ENCODE measurements at regions not wholly inside any gene's neighbourhood (a gene's known extent, or its start where the extent isn't known, plus 50 kb on each side); places are given as distances from the start of the nearest gene placed in this dataset.
"Not testable (repeated sequence)": the region's sequence is repeated elsewhere in the genome, so short reads cannot be mapped to it uniquely, and the experiment has no call there.

DNA sequence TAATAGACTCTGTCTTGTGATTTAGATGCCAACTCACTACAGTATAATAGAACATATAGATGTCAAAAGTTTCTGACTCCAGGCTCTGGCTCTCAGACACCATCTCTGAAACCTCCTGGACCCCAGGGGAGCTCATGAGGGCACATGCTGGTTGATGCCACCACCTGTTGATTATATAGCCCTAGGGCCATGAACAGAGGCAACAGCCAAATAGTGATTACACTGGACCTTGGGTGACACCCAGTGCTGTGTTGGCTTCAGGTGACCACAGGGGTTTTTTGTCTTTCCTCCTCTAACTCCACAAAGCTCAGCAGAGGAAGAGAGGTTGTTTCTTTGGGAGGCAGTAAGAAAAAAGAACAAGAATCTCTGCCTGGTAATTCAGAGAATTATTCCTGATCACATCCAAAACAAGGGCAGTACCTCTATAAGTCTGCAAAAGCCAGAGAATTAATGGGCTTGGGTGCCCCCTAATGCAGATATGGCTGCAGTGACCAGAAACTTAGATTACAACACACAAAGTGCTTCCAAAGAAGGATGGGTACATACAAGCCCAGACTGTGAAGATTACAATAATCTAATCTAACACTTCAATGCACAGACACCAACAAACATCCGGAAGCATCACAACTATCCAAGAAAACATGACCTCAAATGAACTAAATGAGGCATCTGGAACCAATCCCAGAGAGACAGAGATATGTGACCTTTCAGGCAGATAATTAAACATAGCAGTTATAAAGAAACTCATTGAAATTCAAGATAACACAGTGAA lies 1920.6 kb downstream of the ARAP2 start:
- no peak overlapping the region for H2BK15ac ChIP-seq (ENCODE audit: low read depth, poor library complexity, severe bottlenecking)
- H3K4me2 ChIP-seq (ENCODE audit: low read length, poor library complexity, severe bottlenecking), result no peak overlapping the region
- WGBS, result 56% methylated on average over 1 of the region's 1 CpG
- H4K91ac ChIP-seq (ENCODE audit: low read length), result no peak overlapping the region
- no peak overlapping the region for H2AK5ac ChIP-seq (ENCODE audit: low read length, severe bottlenecking)
- H2BK120ac ChIP-seq (ENCODE audit: low read depth, low read length), result no peak overlapping the region
- H2AFZ ChIP-seq (ENCODE audit: low read depth, low read length), result no peak overlapping the region
- H2BK5ac ChIP-seq (ENCODE audit: low read depth, low read length, poor library complexity, severe bottlenecking), result no peak overlapping the region
- peak overlapping the region; percentile 16 for H3K9ac ChIP-seq (ENCODE audit: low read length)
- H3K27me3 ChIP-seq (ENCODE audit: control insufficient read depth in 1 of 2, insufficient read depth in 1 of 2, low read length in 2 of 2), result no peaks in the 10 kb centered on the region
- H4K8ac ChIP-seq (ENCODE audit: low read length), result no peak overlapping the region
- no peaks in the 10 kb centered on the region for H3K4me1 ChIP-seq (ENCODE audit: control insufficient read depth, insufficient read depth, low read depth, low read length)
- no peak overlapping the region for H3K14ac ChIP-seq (ENCODE audit: low read length in 2 of 2)
- no peaks in the 10 kb centered on the region for H3K36me3 ChIP-seq (ENCODE audit: control insufficient read depth in 1 of 2, insufficient read depth in 2 of 2, low read depth in 1 of 2, low read length in 2 of 2)
- no peak overlapping the region for H3K23ac ChIP-seq (ENCODE audit: low read length in 2 of 2)
- H2BK12ac ChIP-seq (ENCODE audit: low read length in 2 of 2), result peak overlapping the region in 1 of 2 experiments; percentile 54
- no peak overlapping the region for H3K27ac ChIP-seq (ENCODE audit: low read length, poor library complexity, severe bottlenecking)
- no peaks in the 10 kb centered on the region for H3K9me3 ChIP-seq (ENCODE audit: control insufficient read depth, low read length)
- H3K4ac ChIP-seq (ENCODE audit: low read depth in 1 of 2, low read length in 2 of 2), result no peak overlapping the region
- H3K79me1 ChIP-seq (replicated peaks; ENCODE audit: low read length, poor library complexity, severe bottlenecking), result no peaks in the 10 kb centered on the region
- H3K18ac ChIP-seq (ENCODE audit: low read depth in 1 of 2, low read length in 2 of 2), result peak overlapping the region in 1 of 2 experiments; percentile 92
- DNase-seq, result peak; percentile 29
- no peak overlapping the region for H3K4me3 ChIP-seq (ENCODE audit: insufficient read depth in 1 of 2, low read depth in 1 of 2, low read length in 2 of 2)

DNA sequence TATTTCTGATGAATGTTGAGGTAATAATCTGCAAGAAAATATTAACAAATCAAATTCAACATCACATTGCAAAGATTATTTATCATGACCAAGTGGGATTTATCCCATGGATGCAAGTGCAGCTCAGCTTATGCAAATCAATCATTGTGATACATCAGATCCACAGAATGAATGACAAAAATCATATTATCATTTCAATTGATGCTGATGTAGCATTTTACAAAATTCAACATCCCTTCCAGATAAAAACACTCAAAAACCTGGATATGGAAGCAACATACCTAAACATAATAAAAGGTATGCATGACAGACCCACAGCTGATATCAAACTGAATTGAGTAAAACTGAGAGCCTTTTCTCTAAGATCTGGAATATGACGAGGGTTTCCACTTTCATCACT lies 1915.4 kb downstream of the ARAP2 start:
- no peak overlapping the region for H2AFZ ChIP-seq (ENCODE audit: low read depth, low read length)
- H4K91ac ChIP-seq (ENCODE audit: low read length), result no peak overlapping the region
- no peaks in the 10 kb centered on the region for H3K36me3 ChIP-seq (ENCODE audit: control insufficient read depth in 1 of 2, insufficient read depth in 2 of 2, low read depth in 1 of 2, low read length in 2 of 2)
- no peak overlapping the region for H3K4ac ChIP-seq (ENCODE audit: low read depth in 1 of 2, low read length in 2 of 2)
- H3K79me1 ChIP-seq (replicated peaks; ENCODE audit: low read length, poor library complexity, severe bottlenecking), result no peaks in the 10 kb centered on the region
- H3K14ac ChIP-seq (ENCODE audit: low read length in 2 of 2), result no peak overlapping the region
- no peak overlapping the region for H2BK12ac ChIP-seq (ENCODE audit: low read length in 2 of 2)
- H2BK120ac ChIP-seq (ENCODE audit: low read depth, low read length), result no peak overlapping the region
- H3K4me3 ChIP-seq (ENCODE audit: insufficient read depth in 1 of 2, low read depth in 1 of 2, low read length in 2 of 2), result no peak overlapping the region
- no peak overlapping the region for H3K27ac ChIP-seq (ENCODE audit: low read length, poor library complexity, severe bottlenecking)
- no peak for DNase-seq
- no peaks in the 10 kb centered on the region for H3K27me3 ChIP-seq (ENCODE audit: control insufficient read depth in 1 of 2, insufficient read depth in 1 of 2, low read length in 2 of 2)
- no peak overlapping the region for H3K18ac ChIP-seq (ENCODE audit: low read depth in 1 of 2, low read length in 2 of 2)
- WGBS, result no CpG with 5 or more reads among the region's 1 CpG
- no peak overlapping the region for H2AK5ac ChIP-seq (ENCODE audit: low read length, severe bottlenecking)
- no peak overlapping the region for H3K4me2 ChIP-seq (ENCODE audit: low read length, poor library complexity, severe bottlenecking)
- H2BK5ac ChIP-seq (ENCODE audit: low read depth, low read length, poor library complexity, severe bottlenecking), result no peak overlapping the region
- no peak overlapping the region for H3K9ac ChIP-seq (ENCODE audit: low read length)
- no peak overlapping the region for H2BK15ac ChIP-seq (ENCODE audit: low read depth, poor library complexity, severe bottlenecking)
- no peaks in the 10 kb centered on the region for H3K9me3 ChIP-seq (ENCODE audit: control insufficient read depth, low read length)
- no peak overlapping the region for H4K8ac ChIP-seq (ENCODE audit: low read length)
- no peaks in the 10 kb centered on the region for H3K4me1 ChIP-seq (ENCODE audit: control insufficient read depth, insufficient read depth, low read depth, low read length)
- H3K23ac ChIP-seq (ENCODE audit: low read length in 2 of 2), result no peak overlapping the region

DNA sequence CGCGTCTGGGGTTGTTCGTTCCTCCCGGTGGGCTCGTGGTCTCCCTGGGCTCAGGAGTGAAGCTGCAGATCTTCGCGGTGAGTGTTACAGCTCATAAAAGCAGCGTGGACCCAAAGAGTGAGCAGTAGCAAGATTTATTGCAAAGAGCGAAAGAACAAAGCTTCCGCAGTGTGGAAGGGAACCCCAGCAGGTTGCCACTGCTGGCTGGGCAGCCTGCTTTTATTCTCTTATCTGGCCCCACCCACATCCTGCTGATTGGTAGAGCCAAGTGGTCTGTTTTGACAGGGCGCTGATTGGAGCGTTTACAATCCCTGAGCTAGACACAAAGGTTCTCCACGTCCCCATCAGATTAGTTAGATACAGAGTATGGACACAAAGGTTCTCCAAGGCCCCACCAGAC lies 1909.2 kb downstream of the ARAP2 start:
- H4K91ac ChIP-seq (ENCODE audit: low read length); H3K23ac ChIP-seq (ENCODE audit: low read length in 2 of 2); H3K14ac ChIP-seq (ENCODE audit: low read length in 2 of 2); H3K27ac ChIP-seq (ENCODE audit: low read length, poor library complexity, severe bottlenecking); H2BK12ac ChIP-seq (ENCODE audit: low read length in 2 of 2); H3K9ac ChIP-seq (ENCODE audit: low read length); H3K4me2 ChIP-seq (ENCODE audit: low read length, poor library complexity, severe bottlenecking); H3K27me3 ChIP-seq (ENCODE audit: control insufficient read depth in 1 of 2, insufficient read depth in 1 of 2, low read length in 2 of 2); H3K4me3 ChIP-seq (ENCODE audit: insufficient read depth in 1 of 2, low read depth in 1 of 2, low read length in 2 of 2); H3K36me3 ChIP-seq (ENCODE audit: control insufficient read depth in 1 of 2, insufficient read depth in 2 of 2, low read depth in 1 of 2, low read length in 2 of 2); H2AFZ ChIP-seq (ENCODE audit: low read depth, low read length); H2BK120ac ChIP-seq (ENCODE audit: low read depth, low read length); H2AK5ac ChIP-seq (ENCODE audit: low read length, severe bottlenecking); H2BK5ac ChIP-seq (ENCODE audit: low read depth, low read length, poor library complexity, severe bottlenecking); H3K9me3 ChIP-seq (ENCODE audit: control insufficient read depth, low read length); H2BK15ac ChIP-seq (ENCODE audit: low read depth, poor library complexity, severe bottlenecking); H3K4ac ChIP-seq (ENCODE audit: low read depth in 1 of 2, low read length in 2 of 2); H3K79me1 ChIP-seq (replicated peaks; ENCODE audit: low read length, poor library complexity, severe bottlenecking); H3K4me1 ChIP-seq (ENCODE audit: control insufficient read depth, insufficient read depth, low read depth, low read length); H3K18ac ChIP-seq (ENCODE audit: low read depth in 1 of 2, low read length in 2 of 2); DNase-seq; H4K8ac ChIP-seq (ENCODE audit: low read length): not testable (repeated sequence)
- 95% methylated on average over 10 of the region's 13 CpGs for WGBS

DNA sequence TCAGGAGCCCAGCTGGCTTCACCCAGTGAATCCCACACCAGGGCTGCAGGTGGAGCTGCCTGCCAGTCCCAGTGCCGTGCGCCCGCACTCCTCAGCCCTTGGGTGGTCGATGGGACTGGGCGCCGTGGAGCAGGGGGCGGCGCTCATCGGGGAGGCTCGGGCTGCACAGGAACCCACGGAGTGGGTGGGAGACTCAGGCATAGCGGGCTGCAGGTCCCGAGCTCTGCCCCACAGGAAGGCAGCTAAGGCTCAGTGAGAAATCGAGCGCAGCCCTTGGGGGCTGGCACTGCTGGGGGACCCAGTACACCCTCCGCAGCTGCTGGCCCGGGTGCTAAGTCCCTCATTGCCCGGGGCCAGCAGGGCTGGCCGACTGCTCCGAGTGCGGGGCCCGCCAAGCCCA lies 1908.8 kb downstream of the ARAP2 start:
- not testable (repeated sequence) for H2BK5ac ChIP-seq (ENCODE audit: low read depth, low read length, poor library complexity, severe bottlenecking); H4K91ac ChIP-seq (ENCODE audit: low read length); H3K27me3 ChIP-seq (ENCODE audit: control insufficient read depth in 1 of 2, insufficient read depth in 1 of 2, low read length in 2 of 2); H2BK120ac ChIP-seq (ENCODE audit: low read depth, low read length); H3K4me2 ChIP-seq (ENCODE audit: low read length, poor library complexity, severe bottlenecking); DNase-seq; H2BK12ac ChIP-seq (ENCODE audit: low read length in 2 of 2); H3K4me3 ChIP-seq (ENCODE audit: insufficient read depth in 1 of 2, low read depth in 1 of 2, low read length in 2 of 2); H3K9me3 ChIP-seq (ENCODE audit: control insufficient read depth, low read length); H3K27ac ChIP-seq (ENCODE audit: low read length, poor library complexity, severe bottlenecking); H3K14ac ChIP-seq (ENCODE audit: low read length in 2 of 2); H3K4me1 ChIP-seq (ENCODE audit: control insufficient read depth, insufficient read depth, low read depth, low read length); H3K79me1 ChIP-seq (replicated peaks; ENCODE audit: low read length, poor library complexity, severe bottlenecking); H4K8ac ChIP-seq (ENCODE audit: low read length); H3K23ac ChIP-seq (ENCODE audit: low read length in 2 of 2); H3K36me3 ChIP-seq (ENCODE audit: control insufficient read depth in 1 of 2, insufficient read depth in 2 of 2, low read depth in 1 of 2, low read length in 2 of 2); H2AFZ ChIP-seq (ENCODE audit: low read depth, low read length); H3K18ac ChIP-seq (ENCODE audit: low read depth in 1 of 2, low read length in 2 of 2); H2BK15ac ChIP-seq (ENCODE audit: low read depth, poor library complexity, severe bottlenecking); H2AK5ac ChIP-seq (ENCODE audit: low read length, severe bottlenecking); H3K4ac ChIP-seq (ENCODE audit: low read depth in 1 of 2, low read length in 2 of 2); H3K9ac ChIP-seq (ENCODE audit: low read length)
- 95% methylated on average over 20 of the region's 22 CpGs for WGBS
